Endothelial cell of umbilical vein (primary cell): ENCODE measurements at regions not wholly inside any gene's neighbourhood (a gene's known extent, or its start where the extent isn't known, plus 50 kb on each side); places are given as distances from the start of the nearest gene placed in this dataset.

ENCODE experiments used
- BruUV-seq: library from RNA; stranded (reverse); fragments of 400-500 nt; replicated peaks from 2 replicates; lab custom pipeline; 2021; lab: Mats Ljungman, UMichigan
- CTCF ChIA-PET: fragments of 300-600, 350-600 bp; sonication (Branson Sonifier 250); formaldehyde crosslinking; loops from one replicate; lab custom pipeline; 2021; ENCODE audit warnings: antibody characterized with exemption, inconsistent platforms; lab: Charles Lee
- POLR2A ChIA-PET: fragments of 300-600, 350-600 bp; sonication (Branson Sonifier 250); formaldehyde crosslinking; loops from one replicate; lab custom pipeline; 2021; ENCODE audit warnings: antibody characterized with exemption, inconsistent platforms; lab: Charles Lee
- DNase-seq: peaks from one replicate; pipeline ENCODE4 v3.0.0-alpha.2; 2011; ENCODE audit warnings: low read depth, low spot score
- FAIRE-seq: peaks from 2 replicates; lab custom pipeline; 2011; peaks lifted over from hg19 to GRCh38; lab: Jason Lieb, UNC
- H2AFZ ChIP-seq: 2 replicates; pipeline ENCODE4 v1.6.0; 2012; ENCODE audit warnings: low read depth, low read length, control low read depth, inconsistent platforms
- H3K27ac ChIP-seq: 2 replicates; pipeline ENCODE4 v1.5.1; 2011; ENCODE audit warnings: low read depth, mild to moderate bottlenecking, control low read depth, low read length, moderate library complexity; ENCODE audit not compliant: insufficient read depth
- H3K27me3 ChIP-seq, 2 experiments: 2 replicates each; pipeline versions ENCODE4 v1.6.0 to v1.6.1; 2011; ENCODE audit warnings: low read length in 2 of 2, mixed read lengths in 1 of 2; ENCODE audit not compliant: control insufficient read depth in 2 of 2, insufficient read depth in 2 of 2
- H3K36me3 ChIP-seq, 2 experiments: 2 replicates in 1 of 2; 3 replicates in 1 of 2; pipeline ENCODE4 v1.5.1; 2011; ENCODE audit warnings: low read length in 2 of 2, mild to moderate bottlenecking in 1 of 2, moderate library complexity in 1 of 2; ENCODE audit not compliant: control insufficient read depth in 2 of 2, insufficient read depth in 2 of 2; ENCODE audit errors: extremely low read depth in 1 of 2
- H3K4me1 ChIP-seq: 3 replicates; pipeline ENCODE4 v1.5.1; 2011; ENCODE audit warnings: mild to moderate bottlenecking, low read length; ENCODE audit not compliant: control insufficient read depth, insufficient read depth; ENCODE audit errors: extremely low read depth
- H3K4me2 ChIP-seq: 2 replicates; pipeline ENCODE4 v1.6.1; 2011; ENCODE audit warnings: low read length, control low read depth, mixed read lengths; ENCODE audit not compliant: insufficient read depth
- H3K4me3 ChIP-seq, 3 experiments: fragments of 200-600 bp in 1 of 3; sonication (generic), shearing (Covaris generic) in 1 of 3; replicated peaks in 1 of 3; 2 replicates each; pipeline ENCODE4 v1.5.1; 2011 to 2016; ENCODE audit warnings: control low read depth in 3 of 3, low read length in 3 of 3, mild to moderate bottlenecking in 2 of 3, inconsistent platforms in 1 of 3, low read depth in 1 of 3, moderate library complexity in 1 of 3; ENCODE audit not compliant: insufficient read depth in 1 of 3
- H3K79me2 ChIP-seq: 2 replicates; pipeline ENCODE4 v1.6.0; 2012; ENCODE audit warnings: low read length, inconsistent platforms; ENCODE audit not compliant: control insufficient read depth, insufficient read depth
- H3K9ac ChIP-seq: replicated peaks from 2 replicates; pipeline ENCODE3; 2011; ENCODE audit warnings: low read length, control low read depth; ENCODE audit not compliant: insufficient read depth; ENCODE audit errors: extremely low read depth
- H3K9me1 ChIP-seq: replicated peaks from 3 replicates; pipeline ENCODE4 v1.6.0; 2011; ENCODE audit warnings: mild to moderate bottlenecking, low read length; ENCODE audit not compliant: control insufficient read depth, insufficient read depth; ENCODE audit errors: extremely low read depth
- H3K9me3 ChIP-seq: replicated peaks from 2 replicates; pipeline ENCODE4 v1.5.1; 2012; ENCODE audit warnings: low read length, inconsistent platforms; ENCODE audit not compliant: control insufficient read depth, insufficient read depth
- H4K20me1 ChIP-seq: replicated peaks from 2 replicates; pipeline ENCODE3; 2011; ENCODE audit warnings: mild to moderate bottlenecking, low read length; ENCODE audit not compliant: control insufficient read depth, insufficient read depth; ENCODE audit errors: extremely low read depth
- EZH2 ChIP-seq: IDR thresholded peaks from 2 replicates; pipeline ENCODE4 v1.6.1; 2012; ENCODE audit warnings: borderline replicate concordance, low read depth, mild to moderate bottlenecking, moderate library complexity, low read length, inconsistent platforms; ENCODE audit not compliant: severe bottlenecking
- FOS ChIP-seq: IDR thresholded peaks from 2 replicates; pipeline ENCODE4 v1.6.1; 2011; ENCODE audit warnings: mild to moderate bottlenecking, low read length, moderate library complexity, borderline replicate concordance; ENCODE audit not compliant: insufficient read depth
- GATA2 ChIP-seq: IDR thresholded peaks from 2 replicates; pipeline ENCODE4 v1.7.0; 2011; ENCODE audit warnings: low read depth, mild to moderate bottlenecking, moderate library complexity, mixed read lengths, low read length; ENCODE audit not compliant: insufficient read length, insufficient read depth
- JUN ChIP-seq: IDR thresholded peaks from 2 replicates; pipeline ENCODE4 v1.6.1; 2011; ENCODE audit warnings: borderline replicate concordance, low read depth; ENCODE audit not compliant: insufficient read length, insufficient read depth
- MAX ChIP-seq: IDR thresholded peaks from 2 replicates; pipeline ENCODE4 v1.6.1; 2011; ENCODE audit not compliant: insufficient read depth, insufficient read length
- MYC ChIP-seq: IDR thresholded peaks from one replicate; pipeline ENCODE4 v1.6.1; 2011; ENCODE audit warnings: mild to moderate bottlenecking, low read depth, low read length
- POLR2A ChIP-seq: IDR thresholded peaks from 2 replicates; pipeline ENCODE4 v1.6.1; 2012; ENCODE audit warnings: low read depth, mild to moderate bottlenecking, control low read depth, low read length
- POLR2AphosphoS5 ChIP-seq: IDR thresholded peaks from 2 replicates; pipeline ENCODE4 v1.6.1; 2012; ENCODE audit warnings: low read depth, mild to moderate bottlenecking, control low read depth, low read length, moderate library complexity; ENCODE audit not compliant: insufficient read depth
- dilution Hi-C: fragments of 300-500 bp; cut with MboI; formaldehyde crosslinking; loops from one replicate; pipeline ENCODE4 v1.15.0; 2019; ENCODE audit warnings: low sequenced_read_pairs; ENCODE audit not compliant: extremely low pct_ligation_motif_present
- intact Hi-C: fragments of 100-400 bp; cut with micrococcal nuclease; formaldehyde crosslinking; loops from one replicate; pipeline ENCODE4 v1.10.0; 2022
- TF ChIP-seq, protein P1 (sequence below), 2 donors: IDR thresholded peaks; 1 replicate in 1 of 2; 2 replicates in 1 of 2; pipeline ENCODE4 v1.5.1; 2011; ENCODE audit warnings: low read length in 2 of 2, mild to moderate bottlenecking in 2 of 2, moderate library complexity in 2 of 2, control low read depth in 1 of 2, inconsistent platforms in 1 of 2, low read depth in 1 of 2; ENCODE audit not compliant: insufficient read depth in 1 of 2; ENCODE audit errors: extremely low read depth in 1 of 2

GRCh38 chr14:54132496-54132895, 175.9 kb upstream of the BMP4 start:
- FAIRE-seq: no peak
- no TSS peak for BruUV-seq

More at GRCh38 chr14:54132496-54132895, 175.9 kb upstream of the BMP4 start:
- ChIA-PET POLR2A (no interaction called here), CTCF (interaction anchor here (1.1 to 1.7 kb wide), 2 partner anchors 14 to 43 kb away, joined by 3 to 6 read pairs; no protein-coding TSS in a partner anchor)
- H3K36me3 ChIP-seq: no peaks in the 10 kb centered on the region
- H2AFZ ChIP-seq: no peak overlapping the region
- H3K4me1 ChIP-seq: no peaks in the 10 kb centered on the region
- dilution Hi-C loops (no loop called here), intact Hi-C loops (loop anchor here (1.0 kb wide), 1 partner anchor 8 kb away; no protein-coding TSS in a partner anchor)
- DNase-seq: no peak
- no peak for TF ChIP-seq EZH2
- no peak for TF ChIP-seq MYC
- no peak for TF ChIP-seq MAX
- no peak for TF ChIP-seq POLR2A
- no peak for TF ChIP-seq JUN
- no peak for TF ChIP-seq GATA2
- no peak for TF ChIP-seq FOS
- TF ChIP-seq, protein P1, sequence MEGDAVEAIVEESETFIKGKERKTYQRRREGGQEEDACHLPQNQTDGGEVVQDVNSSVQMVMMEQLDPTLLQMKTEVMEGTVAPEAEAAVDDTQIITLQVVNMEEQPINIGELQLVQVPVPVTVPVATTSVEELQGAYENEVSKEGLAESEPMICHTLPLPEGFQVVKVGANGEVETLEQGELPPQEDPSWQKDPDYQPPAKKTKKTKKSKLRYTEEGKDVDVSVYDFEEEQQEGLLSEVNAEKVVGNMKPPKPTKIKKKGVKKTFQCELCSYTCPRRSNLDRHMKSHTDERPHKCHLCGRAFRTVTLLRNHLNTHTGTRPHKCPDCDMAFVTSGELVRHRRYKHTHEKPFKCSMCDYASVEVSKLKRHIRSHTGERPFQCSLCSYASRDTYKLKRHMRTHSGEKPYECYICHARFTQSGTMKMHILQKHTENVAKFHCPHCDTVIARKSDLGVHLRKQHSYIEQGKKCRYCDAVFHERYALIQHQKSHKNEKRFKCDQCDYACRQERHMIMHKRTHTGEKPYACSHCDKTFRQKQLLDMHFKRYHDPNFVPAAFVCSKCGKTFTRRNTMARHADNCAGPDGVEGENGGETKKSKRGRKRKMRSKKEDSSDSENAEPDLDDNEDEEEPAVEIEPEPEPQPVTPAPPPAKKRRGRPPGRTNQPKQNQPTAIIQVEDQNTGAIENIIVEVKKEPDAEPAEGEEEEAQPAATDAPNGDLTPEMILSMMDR (IDR thresholded peaks at IDR 0.05; ENCODE audit: extremely low read depth in 1 of 2, insufficient read depth in 1 of 2, low read depth in 1 of 2, low read length in 2 of 2): no peak
- TF ChIP-seq POLR2AphosphoS5: no peak
- H3K4me3 ChIP-seq: no peak overlapping the region
- no peaks in the 10 kb centered on the region for H3K9me1 ChIP-seq
- no peak overlapping the region for H3K9ac ChIP-seq
- H3K27ac ChIP-seq: no peak overlapping the region
- H4K20me1 ChIP-seq: no peaks in the 10 kb centered on the region
- no peak overlapping the region for H3K4me2 ChIP-seq
- H3K79me2 ChIP-seq: no peaks in the 10 kb centered on the region
- no peaks in the 10 kb centered on the region for H3K27me3 ChIP-seq
- H3K9me3 ChIP-seq: no peaks in the 10 kb centered on the region
